Parathyroid adenoma (tissue), 2 donors: ENCODE measurements at regions not wholly inside any gene's neighbourhood (a gene's known extent, or its start where the extent isn't known, plus 50 kb on each side); places are given as distances from the start of the nearest gene placed in this dataset.

Experiments used
- H2AFZ ChIP-seq: fragments of 300-600 bp; sonication (generic); one replicate; pipeline ENCODE4 v1.7.0; 2017; ENCODE audit warnings: antibody characterized with exemption, mild to moderate bottlenecking
- H3K27ac ChIP-seq: fragments of 300-600 bp; sonication (generic); one replicate; pipeline ENCODE4 v1.7.0; 2017
- H3K27me3 ChIP-seq: fragments of 300-600 bp; sonication (generic); one replicate; pipeline ENCODE4 v1.7.0; 2017; ENCODE audit warnings: low read length; ENCODE audit not compliant: control insufficient read depth, insufficient read depth
- H3K36me3 ChIP-seq: fragments of 300-600 bp; sonication (generic); one replicate; pipeline ENCODE4 v1.7.0; 2017; ENCODE audit warnings: low read length; ENCODE audit not compliant: control insufficient read depth, insufficient read depth
- H3K4me1 ChIP-seq: fragments of 300-600 bp; sonication (generic); one replicate; pipeline ENCODE4 v1.7.0; 2017; ENCODE audit warnings: control low read depth
- H3K4me2 ChIP-seq: fragments of 300-600 bp; sonication (generic); one replicate; pipeline ENCODE4 v1.7.0; 2017; ENCODE audit warnings: low read length
- H3K4me3 ChIP-seq: fragments of 300-600 bp; sonication (generic); one replicate; pipeline ENCODE4 v1.7.0; 2017; ENCODE audit warnings: low read depth, low read length
- H3K79me2 ChIP-seq: fragments of 300-600 bp; sonication (generic); one replicate; pipeline ENCODE4 v1.7.0; 2017; ENCODE audit warnings: control low read depth
- H3K9ac ChIP-seq: fragments of 300-600 bp; sonication (generic); one replicate; pipeline ENCODE4 v1.7.0; 2017; ENCODE audit warnings: mild to moderate bottlenecking
- H3K9me3 ChIP-seq: fragments of 300-600 bp; sonication (generic); one replicate; pipeline ENCODE4 v1.7.0; 2017; ENCODE audit warnings: low read length; ENCODE audit not compliant: control insufficient read depth
- TF ChIP-seq, protein P1 (sequence below): fragments of 300-600 bp; sonication (generic); IDR thresholded peaks from one replicate; pipeline ENCODE4 v1.7.0; 2017; ENCODE audit warnings: antibody characterized with exemption, mild to moderate bottlenecking
- donor health status: primary hyperparathyroidism.

DNA sequence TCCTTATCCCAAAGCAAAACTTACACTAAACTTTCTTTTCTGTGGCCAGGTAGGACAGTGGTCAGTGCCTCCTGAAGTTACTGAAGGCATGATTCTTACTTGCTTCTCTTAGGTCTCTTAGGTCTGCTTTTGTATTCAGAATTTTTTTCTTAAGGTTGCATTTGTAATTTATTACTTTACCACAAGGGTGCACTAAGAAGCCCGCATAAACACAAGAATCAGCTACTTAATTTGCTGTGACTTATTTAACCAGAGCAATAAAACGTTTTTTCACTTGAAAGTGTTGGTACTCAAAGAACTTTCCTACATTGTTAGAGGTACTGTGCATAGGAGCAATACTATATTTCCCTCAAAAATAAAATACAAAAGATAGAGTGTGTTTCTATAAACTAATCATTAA is 75.4 kb upstream of the LAMA2 start:
- TF ChIP-seq, protein P1, sequence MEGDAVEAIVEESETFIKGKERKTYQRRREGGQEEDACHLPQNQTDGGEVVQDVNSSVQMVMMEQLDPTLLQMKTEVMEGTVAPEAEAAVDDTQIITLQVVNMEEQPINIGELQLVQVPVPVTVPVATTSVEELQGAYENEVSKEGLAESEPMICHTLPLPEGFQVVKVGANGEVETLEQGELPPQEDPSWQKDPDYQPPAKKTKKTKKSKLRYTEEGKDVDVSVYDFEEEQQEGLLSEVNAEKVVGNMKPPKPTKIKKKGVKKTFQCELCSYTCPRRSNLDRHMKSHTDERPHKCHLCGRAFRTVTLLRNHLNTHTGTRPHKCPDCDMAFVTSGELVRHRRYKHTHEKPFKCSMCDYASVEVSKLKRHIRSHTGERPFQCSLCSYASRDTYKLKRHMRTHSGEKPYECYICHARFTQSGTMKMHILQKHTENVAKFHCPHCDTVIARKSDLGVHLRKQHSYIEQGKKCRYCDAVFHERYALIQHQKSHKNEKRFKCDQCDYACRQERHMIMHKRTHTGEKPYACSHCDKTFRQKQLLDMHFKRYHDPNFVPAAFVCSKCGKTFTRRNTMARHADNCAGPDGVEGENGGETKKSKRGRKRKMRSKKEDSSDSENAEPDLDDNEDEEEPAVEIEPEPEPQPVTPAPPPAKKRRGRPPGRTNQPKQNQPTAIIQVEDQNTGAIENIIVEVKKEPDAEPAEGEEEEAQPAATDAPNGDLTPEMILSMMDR = no peak
- H3K4me2 ChIP-seq = no peak overlapping the region
- no peaks in the 10 kb centered on the region for H3K27me3 ChIP-seq
- H3K79me2 ChIP-seq = no peaks in the 10 kb centered on the region
- no peaks in the 10 kb centered on the region for H3K4me1 ChIP-seq
- H3K9ac ChIP-seq = no peak overlapping the region
- H2AFZ ChIP-seq = no peak overlapping the region
- no peak overlapping the region for H3K27ac ChIP-seq
- no peaks in the 10 kb centered on the region for H3K9me3 ChIP-seq
- H3K36me3 ChIP-seq = no peaks in the 10 kb centered on the region
- no peak overlapping the region for H3K4me3 ChIP-seq

GRCh38 chr6:128806261-128806660 is 76.7 kb upstream of the LAMA2 start:
- Histone ChIP-seq H3K36me3 (no peaks in the 10 kb centered on the region), H3K4me1 (no peaks in the 10 kb centered on the region), H3K4me3 (no peak overlapping the region), H3K4me2 (no peak overlapping the region), H3K9me3 (no peaks in the 10 kb centered on the region), H3K79me2 (no peaks in the 10 kb centered on the region), H3K27me3 (no peaks in the 10 kb centered on the region), H2AFZ (no peak overlapping the region), H3K27ac (no peak overlapping the region), H3K9ac (no peak overlapping the region)
- TF ChIP-seq, protein P1 = no peak

- Histone ChIP-seq H3K9me3 (no peaks in the 10 kb centered on the region), H2AFZ (no peak overlapping the region), H3K79me2 (no peaks in the 10 kb centered on the region), H3K4me1 (no peaks in the 10 kb centered on the region), H3K27me3 (no peaks in the 10 kb centered on the region), H3K36me3 (no peaks in the 10 kb centered on the region), H3K4me2 (no peak overlapping the region), H3K27ac (no peak overlapping the region), H3K4me3 (no peak overlapping the region), H3K9ac (no peak overlapping the region)
- TF ChIP-seq, protein P1 = no peak
Observed at GRCh38 chr6:128803911-128804310, 79.0 kb upstream of the LAMA2 start.

DNA sequence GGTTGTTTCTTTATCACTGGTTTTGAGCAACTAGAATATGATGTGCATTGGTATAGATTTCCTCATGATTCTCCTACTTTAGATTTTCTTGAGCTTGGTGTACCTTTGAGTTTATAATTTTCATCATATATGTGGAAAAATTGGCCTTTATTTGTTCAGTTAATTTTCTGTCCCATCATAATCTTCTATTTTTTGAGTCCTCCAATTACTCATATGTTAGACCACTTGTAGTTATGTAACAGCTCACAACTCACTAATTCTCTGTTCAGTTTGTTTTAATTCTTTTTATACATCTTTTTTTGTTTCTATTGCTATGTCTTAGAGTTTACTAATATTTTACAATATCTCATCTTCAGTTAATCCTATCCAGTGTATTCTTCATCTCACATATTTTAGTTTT is 81.3 kb upstream of the LAMA2 start:
- H3K79me2 ChIP-seq = no peaks in the 10 kb centered on the region
- H3K9me3 ChIP-seq = no peaks in the 10 kb centered on the region
- no peaks in the 10 kb centered on the region for H3K4me1 ChIP-seq
- no peaks in the 10 kb centered on the region for H3K36me3 ChIP-seq
- no peak overlapping the region for H3K4me2 ChIP-seq
- H3K4me3 ChIP-seq = no peak overlapping the region
- TF ChIP-seq, protein P1 = no peak
- H3K27ac ChIP-seq = no peak overlapping the region
- no peak overlapping the region for H3K9ac ChIP-seq
- H2AFZ ChIP-seq = no peak overlapping the region
- H3K27me3 ChIP-seq = no peaks in the 10 kb centered on the region

- H3K27me3 ChIP-seq = no peaks in the 10 kb centered on the region
- TF ChIP-seq, protein P1 = no peak
- H2AFZ ChIP-seq = no peak overlapping the region
- H3K4me3 ChIP-seq = no peak overlapping the region
- no peaks in the 10 kb centered on the region for H3K79me2 ChIP-seq
- no peaks in the 10 kb centered on the region for H3K4me1 ChIP-seq
- no peak overlapping the region for H3K27ac ChIP-seq
- H3K9me3 ChIP-seq = no peaks in the 10 kb centered on the region
- H3K4me2 ChIP-seq = no peak overlapping the region
- H3K36me3 ChIP-seq = no peaks in the 10 kb centered on the region
- H3K9ac ChIP-seq = no peak overlapping the region
Observed at GRCh38 chr6:128784266-128784665, 98.7 kb upstream of the LAMA2 start.
